ENCODE measurements at regions not wholly inside any gene's neighbourhood (a gene's known extent, or its start where the extent isn't known, plus 50 kb on each side); places are given as distances from the start of the nearest gene placed in this dataset.
A peak's percentile ranks its signal among the peaks of the same experiment; 100 is the strongest.

- Histone ChIP-seq H3K79me2 (ENCODE audit: control insufficient read depth, insufficient read depth, low read length) (no peaks in the 10 kb centered on the region), H4K20me1 (ENCODE audit: control insufficient read depth, extremely low read depth, insufficient read depth, low read length) (no peaks in the 10 kb centered on the region), H2AFZ (ENCODE audit: low read length) (no peak overlapping the region), H3K9me3 (ENCODE audit: control insufficient read depth, insufficient read depth, low read depth, low read length) (no peaks in the 10 kb centered on the region), H3K4me3 (replicated peaks in 1 of 4; ENCODE audit: control extremely low read depth in 1 of 4, insufficient read depth in 1 of 4, low read depth in 3 of 4, low read length in 4 of 4) (no peak overlapping the region), H3K9ac (ENCODE audit: insufficient read depth, low read length) (no peak overlapping the region), H3K27me3 (ENCODE audit: control insufficient read depth, insufficient read depth, low read length) (no peaks in the 10 kb centered on the region), H3K4me1 (ENCODE audit: control insufficient read depth, extremely low read depth, insufficient read depth, low read length) (no peaks in the 10 kb centered on the region), H3K27ac (ENCODE audit: insufficient read depth, low read length) (no peak overlapping the region), H3K36me3 (ENCODE audit: control insufficient read depth, insufficient read depth, low read length) (no peaks in the 10 kb centered on the region), H3K4me2 (ENCODE audit: extremely low read depth, insufficient read depth, low read length) (no peak overlapping the region)
- no peak for DNase-seq (ENCODE audit: low read depth in 2 of 2)
- TF ChIP-seq, protein P1, sequence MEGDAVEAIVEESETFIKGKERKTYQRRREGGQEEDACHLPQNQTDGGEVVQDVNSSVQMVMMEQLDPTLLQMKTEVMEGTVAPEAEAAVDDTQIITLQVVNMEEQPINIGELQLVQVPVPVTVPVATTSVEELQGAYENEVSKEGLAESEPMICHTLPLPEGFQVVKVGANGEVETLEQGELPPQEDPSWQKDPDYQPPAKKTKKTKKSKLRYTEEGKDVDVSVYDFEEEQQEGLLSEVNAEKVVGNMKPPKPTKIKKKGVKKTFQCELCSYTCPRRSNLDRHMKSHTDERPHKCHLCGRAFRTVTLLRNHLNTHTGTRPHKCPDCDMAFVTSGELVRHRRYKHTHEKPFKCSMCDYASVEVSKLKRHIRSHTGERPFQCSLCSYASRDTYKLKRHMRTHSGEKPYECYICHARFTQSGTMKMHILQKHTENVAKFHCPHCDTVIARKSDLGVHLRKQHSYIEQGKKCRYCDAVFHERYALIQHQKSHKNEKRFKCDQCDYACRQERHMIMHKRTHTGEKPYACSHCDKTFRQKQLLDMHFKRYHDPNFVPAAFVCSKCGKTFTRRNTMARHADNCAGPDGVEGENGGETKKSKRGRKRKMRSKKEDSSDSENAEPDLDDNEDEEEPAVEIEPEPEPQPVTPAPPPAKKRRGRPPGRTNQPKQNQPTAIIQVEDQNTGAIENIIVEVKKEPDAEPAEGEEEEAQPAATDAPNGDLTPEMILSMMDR (conservative IDR thresholded peaks at IDR 0.05 in 1 of 2, IDR thresholded peaks at IDR 0.05 in 1 of 2; ENCODE audit: low read depth in 1 of 2, low read length in 2 of 2): no peak
- no peak for TF ChIP-seq EZH2 (IDR thresholded peaks at IDR 0.05; ENCODE audit: low read length, missing control alignments)
Measured at GRCh38 chr12:114789276-114789675, 105.3 kb upstream of the TBX3 start.

- no peak overlapping the region for H3K4me2 ChIP-seq (ENCODE audit: extremely low read depth, insufficient read depth, low read length)
- no peak for TF ChIP-seq EZH2 (IDR thresholded peaks at IDR 0.05; ENCODE audit: low read length, missing control alignments)
- TF ChIP-seq, protein P1 (conservative IDR thresholded peaks at IDR 0.05 in 1 of 2, IDR thresholded peaks at IDR 0.05 in 1 of 2; ENCODE audit: low read depth in 1 of 2, low read length in 2 of 2): no peak
- no peak overlapping the region for H3K9ac ChIP-seq (ENCODE audit: insufficient read depth, low read length)
- DNase-seq (ENCODE audit: low read depth in 2 of 2): no peak
- H2AFZ ChIP-seq (ENCODE audit: low read length): no peak overlapping the region
- no peak overlapping the region for H3K4me3 ChIP-seq (replicated peaks in 1 of 4; ENCODE audit: control extremely low read depth in 1 of 4, insufficient read depth in 1 of 4, low read depth in 3 of 4, low read length in 4 of 4)
- no peaks in the 10 kb centered on the region for H3K4me1 ChIP-seq (ENCODE audit: control insufficient read depth, extremely low read depth, insufficient read depth, low read length)
- H3K79me2 ChIP-seq (ENCODE audit: control insufficient read depth, insufficient read depth, low read length): no peaks in the 10 kb centered on the region
- no peaks in the 10 kb centered on the region for H3K27me3 ChIP-seq (ENCODE audit: control insufficient read depth, insufficient read depth, low read length)
- no peaks in the 10 kb centered on the region for H3K36me3 ChIP-seq (ENCODE audit: control insufficient read depth, insufficient read depth, low read length)
- no peaks in the 10 kb centered on the region for H4K20me1 ChIP-seq (ENCODE audit: control insufficient read depth, extremely low read depth, insufficient read depth, low read length)
- no peaks in the 10 kb centered on the region for H3K9me3 ChIP-seq (ENCODE audit: control insufficient read depth, insufficient read depth, low read depth, low read length)
- H3K27ac ChIP-seq (ENCODE audit: insufficient read depth, low read length): no peak overlapping the region
Measured at GRCh38 chr12:114784526-114784925, 100.6 kb upstream of the TBX3 start.

DNA sequence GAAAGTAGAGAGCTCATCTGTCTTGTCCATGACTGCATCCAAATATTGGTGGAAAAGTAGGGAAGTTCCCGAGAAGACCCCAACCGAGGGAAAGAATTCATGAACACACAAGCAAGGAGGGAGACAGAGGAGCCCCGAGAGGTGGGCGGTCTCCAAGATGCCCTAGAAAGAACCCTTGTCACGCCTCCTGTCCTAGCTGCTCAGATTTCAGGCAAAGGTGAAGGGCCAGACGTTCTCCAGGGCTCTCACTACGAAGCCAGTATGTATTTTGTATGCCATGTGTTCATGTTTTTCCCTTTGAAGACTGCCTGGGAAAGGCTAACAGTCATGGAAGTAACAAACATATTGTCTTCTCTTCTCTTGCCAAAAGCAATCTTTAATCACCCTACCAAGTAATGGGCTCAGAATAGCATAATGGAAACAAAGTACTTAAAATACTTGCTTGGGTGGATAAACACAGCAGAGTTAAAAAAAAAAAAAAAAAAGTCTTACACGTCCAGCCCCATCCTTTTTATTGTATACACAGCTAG is 99.2 kb upstream of the TBX3 start:
- Histone ChIP-seq H3K4me1 (ENCODE audit: control insufficient read depth, extremely low read depth, insufficient read depth, low read length) (no peaks in the 10 kb centered on the region), H3K9ac (ENCODE audit: insufficient read depth, low read length) (no peak overlapping the region), H3K4me3 (replicated peaks in 1 of 4; ENCODE audit: control extremely low read depth in 1 of 4, insufficient read depth in 1 of 4, low read depth in 3 of 4, low read length in 4 of 4) (no peak overlapping the region), H3K27ac (ENCODE audit: insufficient read depth, low read length) (no peak overlapping the region), H2AFZ (ENCODE audit: low read length) (peak overlapping the region; percentile 38), H3K4me2 (ENCODE audit: extremely low read depth, insufficient read depth, low read length) (no peak overlapping the region), H3K79me2 (ENCODE audit: control insufficient read depth, insufficient read depth, low read length) (no peaks in the 10 kb centered on the region), H3K36me3 (ENCODE audit: control insufficient read depth, insufficient read depth, low read length) (no peaks in the 10 kb centered on the region), H4K20me1 (ENCODE audit: control insufficient read depth, extremely low read depth, insufficient read depth, low read length) (no peaks in the 10 kb centered on the region), H3K9me3 (ENCODE audit: control insufficient read depth, insufficient read depth, low read depth, low read length) (no peaks in the 10 kb centered on the region), H3K27me3 (ENCODE audit: control insufficient read depth, insufficient read depth, low read length) (no peaks in the 10 kb centered on the region)
- peak in 1 of 2 donors; percentile 68 for DNase-seq (ENCODE audit: low read depth in 2 of 2)
- TF ChIP-seq, protein P1 (conservative IDR thresholded peaks at IDR 0.05 in 1 of 2, IDR thresholded peaks at IDR 0.05 in 1 of 2; ENCODE audit: low read depth in 1 of 2, low read length in 2 of 2): no peak
- TF ChIP-seq EZH2 (IDR thresholded peaks at IDR 0.05; ENCODE audit: low read length, missing control alignments): no peak

All from fibroblast of lung (primary cell).